AG04450 (cell line): ENCODE measurements at regions not wholly inside any gene's neighbourhood (a gene's known extent, or its start where the extent isn't known, plus 50 kb on each side); places are given as distances from the start of the nearest gene placed in this dataset.
"Not testable (repeated sequence)": the region's sequence is repeated elsewhere in the genome, so short reads cannot be mapped to it uniquely, and the experiment has no call there.

Source experiments
- CTCF ChIA-PET: fragments of 300-600, 350-600 bp; formaldehyde crosslinking; extraction: SDS; loops from one replicate; lab custom pipeline; 2022; ENCODE audit warnings: antibody characterized with exemption, inconsistent platforms; lab: Charles Lee
- POLR2A ChIA-PET: fragments of 350-600 bp; formaldehyde crosslinking; extraction: SDS; loops from one replicate; lab custom pipeline; 2021; ENCODE audit warnings: antibody characterized with exemption, inconsistent platforms; lab: Yijun Ruan, JAX
- DNase-seq: peaks from one replicate; pipeline ENCODE4 v3.0.0-alpha.2; 2011; ENCODE audit warnings: low read depth, low spot score
- H3K27ac ChIP-seq: one replicate; pipeline ENCODE4 v1.5.1; 2012; ENCODE audit warnings: low read depth, low read length, control low read depth
- H3K27me3 ChIP-seq: one replicate; pipeline ENCODE4 v1.6.0; 2012; ENCODE audit warnings: low read length; ENCODE audit not compliant: control insufficient read depth, insufficient read depth
- H3K4me3 ChIP-seq: 2 replicates; pipeline ENCODE4 v1.5.1; 2011; ENCODE audit warnings: mild to moderate bottlenecking, low read depth, low read length, control low read depth
- H3K9me3 ChIP-seq: 2 replicates; pipeline ENCODE4 v1.5.1; 2012; ENCODE audit warnings: low read length; ENCODE audit not compliant: control insufficient read depth, insufficient read depth
- TF ChIP-seq, protein P1 (sequence below): IDR thresholded peaks from 2 replicates; pipeline ENCODE4 v1.5.1; 2011; ENCODE audit warnings: low read depth, low read length, control low read depth, inconsistent platforms

DNA sequence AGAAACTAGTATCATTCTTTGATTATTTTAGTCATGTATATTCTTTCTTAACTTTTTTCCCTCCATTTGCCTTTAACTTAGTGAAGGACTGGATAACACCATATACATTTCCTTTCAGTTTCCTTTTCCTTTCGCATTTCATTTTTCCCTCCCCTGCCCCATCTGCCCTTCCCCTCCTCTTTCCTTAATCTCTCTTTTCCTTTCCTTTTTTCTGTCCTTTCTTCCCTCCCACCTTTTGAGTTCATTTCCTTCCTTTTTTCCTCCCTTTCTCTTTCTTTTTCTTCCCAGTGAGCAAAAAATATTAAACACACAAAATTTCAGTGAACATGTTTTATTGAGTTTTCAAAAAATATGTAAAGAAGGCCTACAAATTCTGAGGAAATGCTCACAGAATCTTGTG is 373.3 kb downstream of the SRGAP2C start:
- CTCF ChIA-PET, POLR2A ChIA-PET, H3K4me3 ChIP-seq, H3K9me3 ChIP-seq, H3K27me3 ChIP-seq, H3K27ac ChIP-seq, DNase-seq: not testable (repeated sequence)

DNA sequence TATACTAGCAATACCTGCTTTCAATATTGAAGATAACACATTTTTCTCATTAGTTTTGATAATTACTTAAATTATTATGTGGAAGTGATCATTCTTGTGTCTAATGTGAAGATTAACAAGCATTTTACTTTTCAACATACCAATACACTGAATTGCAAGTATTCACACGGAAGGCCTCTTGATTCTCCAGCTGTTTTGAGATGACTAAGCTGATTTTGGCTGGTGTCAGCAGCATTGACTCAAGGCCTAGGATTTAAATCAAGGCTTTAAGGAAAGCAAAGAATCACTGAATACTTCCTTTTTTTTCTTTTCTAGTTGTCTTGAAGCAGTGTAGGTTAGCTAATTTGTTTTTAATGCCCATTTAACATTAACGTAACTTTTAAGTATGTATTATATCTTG is 373.7 kb downstream of the SRGAP2C start:
- TF ChIP-seq, protein P1, sequence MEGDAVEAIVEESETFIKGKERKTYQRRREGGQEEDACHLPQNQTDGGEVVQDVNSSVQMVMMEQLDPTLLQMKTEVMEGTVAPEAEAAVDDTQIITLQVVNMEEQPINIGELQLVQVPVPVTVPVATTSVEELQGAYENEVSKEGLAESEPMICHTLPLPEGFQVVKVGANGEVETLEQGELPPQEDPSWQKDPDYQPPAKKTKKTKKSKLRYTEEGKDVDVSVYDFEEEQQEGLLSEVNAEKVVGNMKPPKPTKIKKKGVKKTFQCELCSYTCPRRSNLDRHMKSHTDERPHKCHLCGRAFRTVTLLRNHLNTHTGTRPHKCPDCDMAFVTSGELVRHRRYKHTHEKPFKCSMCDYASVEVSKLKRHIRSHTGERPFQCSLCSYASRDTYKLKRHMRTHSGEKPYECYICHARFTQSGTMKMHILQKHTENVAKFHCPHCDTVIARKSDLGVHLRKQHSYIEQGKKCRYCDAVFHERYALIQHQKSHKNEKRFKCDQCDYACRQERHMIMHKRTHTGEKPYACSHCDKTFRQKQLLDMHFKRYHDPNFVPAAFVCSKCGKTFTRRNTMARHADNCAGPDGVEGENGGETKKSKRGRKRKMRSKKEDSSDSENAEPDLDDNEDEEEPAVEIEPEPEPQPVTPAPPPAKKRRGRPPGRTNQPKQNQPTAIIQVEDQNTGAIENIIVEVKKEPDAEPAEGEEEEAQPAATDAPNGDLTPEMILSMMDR = no peak
- H3K9me3 ChIP-seq = no peaks in the 10 kb centered on the region
- DNase-seq = peak; percentile 63
- CTCF ChIA-PET = no interaction called here
- H3K27ac ChIP-seq = no peak overlapping the region
- no peak overlapping the region for H3K4me3 ChIP-seq
- no peaks in the 10 kb centered on the region for H3K27me3 ChIP-seq
- POLR2A ChIA-PET = no interaction called here

DNA sequence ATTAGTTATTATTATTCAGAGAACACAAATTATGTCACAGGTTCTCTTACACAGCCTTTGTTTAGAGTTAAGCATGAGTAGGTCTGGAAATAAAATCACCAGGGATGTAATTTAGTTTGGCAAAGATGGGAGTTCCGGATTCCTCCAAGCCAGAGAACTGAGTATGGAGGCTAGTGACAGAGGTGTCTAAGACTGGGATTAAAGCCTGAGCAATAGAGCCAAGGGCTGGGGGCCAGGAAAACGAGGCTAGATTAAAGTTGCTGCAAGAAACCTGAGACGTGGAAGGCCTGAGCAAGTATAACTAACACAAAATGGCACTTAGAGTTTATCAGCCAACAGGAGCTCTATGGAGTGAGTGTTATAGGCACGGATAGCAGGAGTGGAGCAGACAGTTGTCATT is 381.6 kb downstream of the SRGAP2C start:
- CTCF ChIA-PET = no interaction called here
- H3K27me3 ChIP-seq = no peaks in the 10 kb centered on the region
- POLR2A ChIA-PET = no interaction called here
- H3K4me3 ChIP-seq = no peak overlapping the region
- DNase-seq = no peak
- no peaks in the 10 kb centered on the region for H3K9me3 ChIP-seq
- H3K27ac ChIP-seq = no peak overlapping the region
- TF ChIP-seq, protein P1 = no peak

DNA sequence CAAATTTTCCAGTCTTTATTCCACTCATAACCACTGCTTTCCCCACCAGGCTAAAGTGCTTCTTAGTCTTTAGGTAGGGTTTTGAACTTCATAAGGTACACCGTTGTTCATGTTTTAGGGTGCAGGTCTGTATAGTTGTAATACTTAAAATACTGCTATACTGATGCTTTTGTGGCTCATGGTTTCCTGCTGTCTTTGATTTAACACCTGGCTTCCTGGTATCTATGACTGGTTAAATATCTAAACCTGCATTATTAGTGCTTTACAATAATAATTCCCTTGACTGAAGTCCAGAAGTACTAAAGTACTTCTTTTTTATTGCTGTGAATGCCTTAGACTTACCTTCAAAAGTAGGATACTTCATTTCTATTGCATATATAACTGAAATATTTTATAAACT is 384.7 kb downstream of the SRGAP2C start:
- no peaks in the 10 kb centered on the region for H3K9me3 ChIP-seq
- TF ChIP-seq, protein P1 = no peak
- ChIA-PET POLR2A (no interaction called here), CTCF (no interaction called here)
- H3K27ac ChIP-seq = no peak overlapping the region
- H3K27me3 ChIP-seq = no peaks in the 10 kb centered on the region
- no peak overlapping the region for H3K4me3 ChIP-seq
- no peak for DNase-seq

DNA sequence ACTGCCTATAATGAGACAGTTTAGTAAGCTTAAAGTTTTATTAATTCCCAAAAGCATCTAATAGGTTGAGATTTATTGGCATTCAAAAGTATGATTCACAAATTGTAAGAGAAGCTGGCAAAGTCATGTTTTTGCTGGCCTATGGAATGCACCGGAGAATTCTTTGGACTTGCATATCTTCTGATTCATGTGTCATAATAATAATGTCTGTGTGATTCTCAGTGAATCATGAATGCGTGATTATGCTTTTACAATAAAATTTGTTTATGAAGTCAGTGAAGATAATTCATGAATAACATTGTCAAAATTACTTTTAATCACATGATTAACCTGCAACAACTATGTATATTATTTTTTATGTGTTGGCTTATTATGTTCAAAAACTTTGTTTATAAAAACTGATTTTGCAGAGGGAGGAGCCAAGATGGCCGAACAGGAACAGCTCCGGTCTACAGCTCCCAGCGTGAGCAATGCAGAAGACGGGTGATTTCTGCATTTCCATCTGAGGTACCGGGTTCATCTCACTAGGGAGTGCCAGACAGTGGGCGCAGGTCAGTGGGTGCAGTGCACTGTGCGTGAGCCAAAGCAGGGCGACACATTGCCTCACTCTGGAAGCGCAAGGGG is 389.2 kb downstream of the SRGAP2C start:
- H3K27ac ChIP-seq, H3K27me3 ChIP-seq, H3K4me3 ChIP-seq, POLR2A ChIA-PET, CTCF ChIA-PET, H3K9me3 ChIP-seq, DNase-seq: not testable (repeated sequence)

DNA sequence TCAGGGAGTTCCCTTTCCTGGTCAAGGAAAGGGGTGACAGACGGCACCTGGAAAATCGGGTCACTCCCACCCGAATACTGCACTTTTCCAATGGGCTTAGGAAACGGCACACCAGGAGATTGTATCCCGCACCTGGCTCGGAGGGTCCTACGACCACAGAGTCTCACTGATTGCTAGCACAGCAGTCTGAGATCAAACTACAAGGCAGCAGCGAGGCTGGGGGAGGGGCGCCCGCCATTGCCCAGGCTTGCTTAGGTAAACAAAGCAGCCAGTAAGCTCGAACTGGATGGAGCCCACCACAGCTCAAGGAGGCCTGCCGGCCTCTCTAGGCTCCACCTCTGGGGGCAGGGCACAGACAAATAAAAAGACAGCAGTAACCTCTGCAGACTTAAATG is 389.7 kb downstream of the SRGAP2C start:
- POLR2A ChIA-PET, H3K9me3 ChIP-seq, H3K27me3 ChIP-seq, DNase-seq, H3K27ac ChIP-seq, H3K4me3 ChIP-seq, CTCF ChIA-PET: not testable (repeated sequence)

DNA sequence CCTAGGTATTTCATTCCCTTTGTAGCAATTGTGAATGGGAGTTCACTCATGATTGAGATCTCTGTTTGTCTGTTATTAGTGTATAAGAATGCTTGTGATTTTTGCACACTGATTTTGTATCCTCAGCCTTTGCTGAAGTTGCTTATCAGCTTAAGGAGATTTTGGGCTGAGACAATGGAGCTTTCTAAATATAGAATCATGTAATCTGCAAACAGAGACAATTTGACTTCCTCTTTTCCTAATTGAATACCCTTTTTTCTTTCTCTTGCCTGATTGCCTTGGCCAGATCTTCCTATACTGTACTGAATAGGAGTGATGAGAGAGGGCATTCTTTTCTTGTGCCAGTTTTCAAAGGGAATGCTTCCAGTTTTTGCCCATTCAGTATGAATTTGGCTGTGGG is 398.1 kb downstream of the SRGAP2C start:
- CTCF ChIA-PET, POLR2A ChIA-PET, H3K9me3 ChIP-seq: not testable (repeated sequence)

More for the DNA sequence above, 398.1 kb downstream of the SRGAP2C start:
- not testable (repeated sequence) for DNase-seq, H3K27ac ChIP-seq, H3K4me3 ChIP-seq, H3K27me3 ChIP-seq
